HG03354 (cell line): ENCODE measurements at regions not wholly inside any gene's neighbourhood (a gene's known extent, or its start where the extent isn't known, plus 50 kb on each side); places are given as distances from the start of the nearest gene placed in this dataset.

Experiments used
- ATAC-seq: cut with Tn5 transposase; IDR thresholded peaks from one replicate; pipeline ENCODE4 v1.9.1; 2021; ENCODE audit warnings: mild to moderate bottlenecking; ENCODE audit not compliant: unreplicated experiment, poor library complexity, severe bottlenecking

- no peak for ATAC-seq
These were observed 127.9 kb upstream of the EEPD1 start for GRCh38 chr7:36025190-36025589.

GRCh38 chr7:36029311-36029710, 123.7 kb upstream of the EEPD1 start:
- ATAC-seq = no peak

GRCh38 chr7:36029853-36030515, 123.1 kb upstream of the EEPD1 start:
- no peak for ATAC-seq

- ATAC-seq = no peak
These were observed 120.7 kb upstream of the EEPD1 start for GRCh38 chr7:36032361-36032818.

GRCh38 chr7:36034020-36034419, 119.0 kb upstream of the EEPD1 start:
- ATAC-seq = no peak

GRCh38 chr7:36035186-36035585, 117.9 kb upstream of the EEPD1 start:
- ATAC-seq = no peak

GRCh38 chr7:36036590-36036989, 116.5 kb upstream of the EEPD1 start:
- ATAC-seq = no peak

- ATAC-seq = no peak
These were observed 115.9 kb upstream of the EEPD1 start for GRCh38 chr7:36037121-36037662.

- no peak for ATAC-seq
These were observed 114.9 kb upstream of the EEPD1 start for GRCh38 chr7:36038063-36038721.

- ATAC-seq = no peak
These were observed 113.8 kb upstream of the EEPD1 start for GRCh38 chr7:36039243-36039642.

- ATAC-seq = no peak
These were observed 113.4 kb upstream of the EEPD1 start for GRCh38 chr7:36039671-36040070.

GRCh38 chr7:36040679-36041078, 112.4 kb upstream of the EEPD1 start:
- no peak for ATAC-seq

GRCh38 chr7:36044101-36044892, 108.8 kb upstream of the EEPD1 start:
- ATAC-seq = no peak

- ATAC-seq = no peak
These were observed 107.7 kb upstream of the EEPD1 start for GRCh38 chr7:36045326-36045725.

- ATAC-seq = no peak
These were observed 107.2 kb upstream of the EEPD1 start for GRCh38 chr7:36045830-36046341.

- no peak for ATAC-seq
These were observed 105.9 kb upstream of the EEPD1 start for GRCh38 chr7:36047091-36047658.

GRCh38 chr7:36048141-36048901, 104.7 kb upstream of the EEPD1 start:
- no peak for ATAC-seq

GRCh38 chr7:36048902-36049240, 104.2 kb upstream of the EEPD1 start:
- no peak for ATAC-seq

- ATAC-seq = no peak
These were observed 101.6 kb upstream of the EEPD1 start for GRCh38 chr7:36051501-36051900.
